Myocyte (in vitro differentiated cells): ENCODE measurements at regions not wholly inside any gene's neighbourhood (a gene's known extent, or its start where the extent isn't known, plus 50 kb on each side); places are given as distances from the start of the nearest gene placed in this dataset.

Experiments used
- DNase-seq: peaks from one replicate; pipeline ENCODE4 v3.0.0-alpha.2; 2012; ENCODE audit warnings: low read depth

GRCh38 chr10:10385831-10386230 is 631.8 kb upstream of the CELF2 start:
- no peak for DNase-seq

DNA sequence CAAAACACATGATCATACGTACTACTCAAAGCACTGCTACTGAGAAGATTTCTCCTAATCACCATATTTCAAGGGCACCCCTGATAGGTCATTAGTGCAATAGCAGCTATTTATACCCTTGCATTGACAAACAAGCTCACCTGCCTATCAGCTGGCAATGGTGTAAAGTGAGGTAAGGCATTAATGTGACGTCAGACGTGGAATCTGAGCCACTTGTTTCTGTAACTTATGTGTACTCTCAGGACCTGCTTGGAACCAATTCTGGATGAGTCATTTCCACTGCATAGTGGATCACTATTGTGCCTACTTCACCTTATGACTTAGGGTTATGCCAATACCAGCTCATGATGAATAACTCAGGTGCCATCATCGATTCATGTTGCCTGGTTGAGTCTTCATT is 628.5 kb upstream of the CELF2 start:
- no peak for DNase-seq

- no peak for DNase-seq
Measured at GRCh38 chr10:10392511-10392910, 625.2 kb upstream of the CELF2 start.

- DNase-seq, result no peak
Measured at GRCh38 chr10:10394933-10395658, 622.6 kb upstream of the CELF2 start.

DNA sequence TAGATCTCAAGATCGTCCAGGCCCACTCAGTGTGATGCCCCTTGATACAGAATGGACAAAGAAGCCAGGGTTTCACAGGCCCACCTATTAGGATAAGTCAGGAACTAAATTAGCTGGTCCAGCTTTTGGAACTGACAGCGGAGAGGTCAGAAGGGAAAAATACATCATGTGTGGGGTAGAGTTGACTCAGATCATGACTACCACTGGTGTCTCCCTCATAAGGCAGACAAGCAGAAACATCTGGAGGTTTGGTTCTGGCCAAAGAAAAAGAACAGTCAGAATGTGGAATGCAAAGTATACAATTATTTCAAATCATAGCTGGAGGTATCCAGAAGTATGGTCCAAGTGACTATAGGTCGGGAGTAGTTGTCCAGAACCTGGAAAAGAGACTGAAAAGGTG is 621.1 kb upstream of the CELF2 start:
- DNase-seq, result no peak

- DNase-seq, result no peak
Measured at GRCh38 chr10:10397906-10398305, 619.8 kb upstream of the CELF2 start.

DNA sequence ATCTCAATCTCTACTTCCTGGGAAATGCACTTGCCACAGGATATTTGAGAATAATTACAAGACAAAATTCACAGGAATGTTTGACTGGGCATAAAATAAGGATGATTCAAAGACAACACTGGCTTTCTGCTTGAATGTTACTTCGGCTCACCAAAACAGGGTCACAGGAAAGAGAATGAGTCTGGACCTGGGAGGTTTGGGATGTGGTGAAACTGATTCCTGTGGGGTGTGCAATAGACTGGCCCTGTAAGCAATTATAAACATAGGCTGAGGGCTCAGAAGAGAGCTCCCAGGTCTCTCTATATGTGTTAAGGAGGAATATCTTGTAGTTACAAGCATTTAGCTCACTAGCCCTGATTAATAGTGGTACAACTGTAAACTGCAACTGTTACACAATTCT is 613.9 kb upstream of the CELF2 start:
- DNase-seq, result no peak

DNA sequence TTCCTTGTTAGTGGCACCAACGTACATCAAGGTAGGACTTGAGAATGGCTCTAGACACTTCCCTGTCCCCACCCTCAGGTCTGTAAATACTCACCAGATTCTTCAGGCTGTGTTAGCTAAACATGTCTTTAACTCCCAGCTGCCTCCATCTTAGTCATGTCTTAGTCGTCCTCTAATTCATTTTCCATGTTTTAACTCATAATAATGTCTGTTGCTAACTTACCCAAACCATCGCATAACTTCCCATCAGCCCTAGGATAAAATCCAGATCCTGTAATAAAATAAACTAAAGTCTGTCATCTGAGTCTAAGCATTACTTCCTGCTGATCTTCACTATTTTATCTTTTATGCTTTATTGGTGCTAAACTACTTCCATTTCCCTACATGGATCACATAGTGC is 600.0 kb upstream of the CELF2 start:
- DNase-seq, result no peak

- no peak for DNase-seq
Measured at GRCh38 chr10:10418387-10418786, 599.3 kb upstream of the CELF2 start.

GRCh38 chr10:10421071-10421470 is 596.6 kb upstream of the CELF2 start:
- DNase-seq, result no peak

DNA sequence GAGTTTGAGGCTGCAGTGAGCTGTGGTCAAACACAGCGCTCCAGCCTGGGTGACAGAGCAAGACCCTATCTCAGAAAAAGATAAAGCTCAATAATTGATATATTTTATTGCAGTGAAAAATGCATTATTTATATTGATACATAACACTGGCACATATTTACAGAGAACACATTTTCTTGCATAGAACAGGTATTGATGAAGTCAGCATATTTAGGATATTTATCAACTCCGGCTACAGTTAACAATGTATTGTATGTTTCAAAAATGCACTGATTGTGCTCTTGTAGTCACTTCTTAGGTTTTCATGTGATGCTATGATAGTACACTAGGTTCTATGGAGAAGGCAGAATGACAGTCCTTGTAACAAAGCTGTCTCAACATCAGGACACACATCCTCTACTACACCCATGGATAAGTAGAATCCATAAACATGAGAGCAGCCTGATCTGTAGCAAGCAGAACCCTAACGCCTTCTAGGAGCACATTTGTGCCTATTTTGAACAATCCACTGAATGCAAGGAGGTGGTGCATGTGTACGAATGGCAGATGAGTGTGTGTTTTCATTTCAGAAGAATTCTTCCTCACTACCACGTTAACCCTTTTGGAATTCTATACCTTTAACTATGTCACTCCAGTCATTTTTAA is 586.1 kb upstream of the CELF2 start:
- DNase-seq, result no peak

DNA sequence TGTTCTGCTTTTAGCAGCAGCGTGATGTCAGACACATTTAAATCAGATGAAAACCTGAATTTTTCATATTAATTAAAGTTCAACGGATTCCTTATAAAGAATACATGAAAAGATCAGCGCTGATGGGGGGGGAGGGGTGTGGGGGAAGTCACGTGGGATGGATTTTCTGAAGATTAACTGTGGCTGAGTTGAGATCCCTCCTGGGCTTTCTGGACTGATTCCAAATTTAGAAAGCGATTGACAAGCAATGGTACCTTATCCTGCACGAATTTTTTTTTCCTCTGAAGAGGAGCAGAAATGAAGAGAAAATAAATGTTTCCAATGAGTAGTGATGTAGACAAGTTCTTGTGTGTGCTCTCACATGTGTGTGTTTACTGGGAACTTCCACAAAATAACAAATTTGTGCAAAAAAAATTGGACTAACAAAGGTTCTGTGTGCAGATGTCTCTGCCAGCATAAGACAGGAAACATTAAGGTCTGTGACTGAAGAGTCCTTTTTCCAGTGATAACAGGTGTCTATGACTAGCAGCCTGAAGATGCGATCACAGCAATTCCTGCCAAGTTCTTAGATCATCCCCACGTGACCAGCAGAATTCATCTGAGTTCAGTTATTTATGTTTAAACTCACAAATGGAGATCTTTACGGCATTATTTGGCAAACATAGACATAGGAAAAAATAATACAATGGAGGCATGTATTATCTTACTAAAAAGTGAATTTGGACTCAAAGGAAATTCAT is 585.2 kb upstream of the CELF2 start:
- DNase-seq, result peak; percentile 22

DNA sequence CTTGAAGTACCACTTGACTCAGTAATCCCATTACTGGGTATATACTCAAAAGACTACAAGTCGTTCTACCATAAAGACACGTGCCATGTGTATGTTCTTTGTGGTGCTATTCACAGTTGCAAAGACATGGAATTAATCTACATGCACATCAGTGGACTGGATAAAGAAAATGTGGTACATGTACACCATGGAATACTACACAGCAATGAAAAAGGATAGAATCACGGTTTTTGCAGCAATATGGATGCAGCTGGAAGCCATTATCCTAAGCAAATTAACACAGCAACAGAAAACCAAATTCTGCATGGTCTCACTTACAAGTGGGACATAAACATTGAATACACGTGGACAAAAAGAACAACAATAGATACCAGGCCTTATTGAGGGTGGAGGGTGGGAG is 583.4 kb upstream of the CELF2 start:
- no peak for DNase-seq

GRCh38 chr10:10437886-10438285 is 579.8 kb upstream of the CELF2 start:
- no peak for DNase-seq

- peak; percentile 11 for DNase-seq
Measured at GRCh38 chr10:10438335-10439100, 579.2 kb upstream of the CELF2 start.

DNA sequence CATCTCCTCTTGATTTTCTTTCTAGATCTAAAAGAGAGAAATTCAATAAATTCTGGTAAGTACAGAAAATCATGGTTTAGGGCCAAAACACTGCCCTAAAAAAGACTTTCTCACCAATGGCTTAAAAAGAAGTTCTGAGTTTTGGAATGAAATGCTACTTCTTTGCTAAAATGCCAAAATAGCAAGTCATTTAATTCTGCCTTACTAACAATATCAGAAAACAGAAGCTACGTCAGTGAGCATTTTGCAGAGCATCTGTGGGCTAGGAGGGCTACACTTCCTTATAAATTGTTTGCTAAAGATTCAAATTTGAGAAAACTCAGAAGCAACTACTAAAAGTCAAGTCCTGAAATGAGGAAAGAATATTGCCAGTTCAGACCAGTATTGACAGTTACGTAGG is 560.8 kb upstream of the CELF2 start:
- no peak for DNase-seq

DNA sequence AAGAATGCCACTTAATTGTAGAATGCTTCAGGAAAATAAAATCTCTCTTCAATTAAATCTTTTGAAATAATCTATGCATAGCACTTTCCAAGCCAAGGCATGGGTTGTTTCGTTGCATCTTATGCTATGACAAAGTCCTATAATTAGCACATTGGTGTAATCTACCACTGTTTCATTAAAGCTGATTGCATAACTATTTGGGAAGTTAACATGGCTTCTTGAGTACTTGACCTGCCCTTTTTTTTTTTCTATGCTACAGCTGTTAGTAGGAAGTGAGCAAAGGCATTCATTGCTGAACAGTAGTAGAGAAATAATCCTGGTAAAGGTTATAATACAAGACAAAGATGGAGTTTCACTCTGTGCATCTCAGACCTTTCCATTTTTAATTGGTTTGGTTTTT is 557.2 kb upstream of the CELF2 start:
- peak; percentile 37 for DNase-seq

- no peak for DNase-seq
Measured at GRCh38 chr10:10462151-10462941, 555.3 kb upstream of the CELF2 start.

GRCh38 chr10:10471758-10472157 is 545.9 kb upstream of the CELF2 start:
- DNase-seq, result no peak

DNA sequence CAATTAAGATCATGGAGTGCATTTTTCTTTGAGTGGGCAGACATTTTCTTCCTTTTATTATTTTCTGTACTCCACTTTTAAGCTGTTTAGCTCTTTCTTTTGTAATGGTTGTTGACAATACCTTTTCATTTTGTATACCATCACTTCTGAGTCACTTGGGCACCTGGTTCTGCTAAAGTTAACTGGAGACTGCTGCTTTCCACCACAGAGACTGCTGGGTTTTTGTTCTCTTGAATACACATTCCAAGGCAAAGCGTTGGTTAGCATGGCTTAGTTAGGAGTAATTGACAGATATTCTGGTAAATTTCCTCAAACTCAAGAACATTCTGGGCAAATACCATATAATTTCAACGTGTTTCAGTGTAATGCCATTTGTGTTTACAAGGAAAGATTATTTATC is 541.9 kb upstream of the CELF2 start:
- no peak for DNase-seq

- no peak for DNase-seq
Measured at GRCh38 chr10:10477844-10478243, 539.8 kb upstream of the CELF2 start.
